ENCODE measurements at regions not wholly inside any gene's neighbourhood (a gene's known extent, or its start where the extent isn't known, plus 50 kb on each side); places are given as distances from the start of the nearest gene placed in this dataset.
A peak's percentile ranks its signal among the peaks of the same experiment; 100 is the strongest.

DNA sequence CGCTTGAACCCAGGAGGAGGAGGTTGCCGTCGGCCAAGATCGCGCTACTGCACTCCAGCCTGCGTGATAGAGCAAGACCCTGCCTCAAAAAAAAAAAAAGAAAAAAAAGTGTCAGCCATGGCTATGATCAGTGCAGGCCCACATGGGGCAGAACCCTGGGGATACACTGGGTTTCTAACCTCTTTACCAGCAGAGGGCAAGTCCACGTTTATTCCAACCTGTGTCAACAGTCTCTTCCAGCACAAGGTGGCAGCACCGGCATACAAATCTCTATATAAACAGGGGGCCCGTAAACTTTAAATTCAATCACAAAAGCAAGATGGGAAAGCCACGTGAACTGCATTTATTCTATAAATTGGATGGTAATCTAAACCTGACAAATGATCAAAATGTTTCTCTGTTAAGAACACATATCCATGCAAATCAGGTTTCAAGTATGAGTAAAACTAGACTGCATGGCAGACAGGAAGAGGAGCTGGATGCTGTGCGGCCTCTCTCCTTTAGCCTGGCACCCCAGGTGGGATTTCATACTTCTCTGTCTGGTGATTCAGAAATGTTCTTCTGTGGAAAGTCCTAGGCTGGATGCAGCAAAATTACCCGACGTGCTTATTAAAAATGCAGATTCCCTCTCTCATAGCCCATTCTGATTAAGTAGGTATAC is 60.0 kb upstream of the STEAP1B start:
- peak; percentile 75 for DNase-seq

DNA sequence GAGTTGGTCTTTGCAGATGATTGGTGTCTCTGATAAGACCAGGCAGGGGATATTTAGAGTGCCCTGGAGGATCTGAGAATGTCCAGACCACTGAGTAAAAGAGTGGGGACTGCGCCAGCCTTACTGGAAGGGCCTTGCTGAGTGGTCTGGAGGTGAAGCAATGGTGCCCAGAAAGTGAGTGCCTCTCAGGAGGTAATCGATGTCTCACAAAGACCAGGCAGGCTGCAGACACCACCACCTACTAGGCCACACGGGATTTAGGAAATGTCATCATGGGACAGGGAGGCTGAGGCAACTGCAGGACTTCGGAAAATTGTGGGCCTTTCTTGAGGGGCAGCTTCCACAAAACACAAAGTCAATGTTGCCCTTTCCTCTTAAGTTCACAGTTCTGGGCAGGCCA is 57.2 kb upstream of the STEAP1B start:
- no peak for DNase-seq

DNA sequence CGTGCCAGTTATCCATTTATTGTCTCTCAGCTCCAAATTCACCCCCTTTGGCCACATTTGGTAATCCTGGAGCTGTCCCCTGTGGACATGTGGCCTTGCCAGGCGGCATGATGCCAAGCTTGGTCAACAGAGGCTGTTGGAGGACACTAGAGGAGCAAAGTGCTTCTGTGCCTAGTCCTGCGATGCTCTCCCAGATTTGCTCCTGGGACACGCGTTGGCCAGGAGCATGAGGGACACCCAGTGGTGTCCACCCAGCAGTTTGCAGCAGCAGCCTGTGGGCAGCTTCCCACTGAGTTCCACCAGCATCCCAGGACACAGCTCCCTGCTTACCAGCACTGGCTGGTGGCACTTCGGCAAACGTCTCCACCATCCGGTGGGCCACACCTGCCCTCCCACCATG is 55.5 kb upstream of the STEAP1B start:
- DNase-seq = no peak

DNA sequence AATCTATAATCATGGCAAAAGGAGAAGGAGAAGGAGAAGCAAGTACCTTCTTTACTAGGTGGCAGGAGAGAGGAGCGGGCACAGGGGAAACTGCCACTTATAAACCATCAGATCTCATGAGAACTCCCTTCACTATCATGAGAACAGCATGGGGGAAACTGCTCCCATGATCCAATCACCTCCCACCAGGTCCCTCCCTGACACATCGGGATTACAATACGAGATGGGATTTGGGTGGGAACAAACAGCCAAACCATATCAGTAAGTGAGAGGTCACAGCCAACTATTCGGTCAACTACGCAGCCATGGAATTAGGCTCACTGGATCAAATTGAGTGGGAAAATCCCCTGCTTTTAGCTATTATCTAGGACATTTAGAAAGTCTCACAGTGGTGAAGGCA is 54.2 kb upstream of the STEAP1B start:
- DNase-seq = no peak

DNA sequence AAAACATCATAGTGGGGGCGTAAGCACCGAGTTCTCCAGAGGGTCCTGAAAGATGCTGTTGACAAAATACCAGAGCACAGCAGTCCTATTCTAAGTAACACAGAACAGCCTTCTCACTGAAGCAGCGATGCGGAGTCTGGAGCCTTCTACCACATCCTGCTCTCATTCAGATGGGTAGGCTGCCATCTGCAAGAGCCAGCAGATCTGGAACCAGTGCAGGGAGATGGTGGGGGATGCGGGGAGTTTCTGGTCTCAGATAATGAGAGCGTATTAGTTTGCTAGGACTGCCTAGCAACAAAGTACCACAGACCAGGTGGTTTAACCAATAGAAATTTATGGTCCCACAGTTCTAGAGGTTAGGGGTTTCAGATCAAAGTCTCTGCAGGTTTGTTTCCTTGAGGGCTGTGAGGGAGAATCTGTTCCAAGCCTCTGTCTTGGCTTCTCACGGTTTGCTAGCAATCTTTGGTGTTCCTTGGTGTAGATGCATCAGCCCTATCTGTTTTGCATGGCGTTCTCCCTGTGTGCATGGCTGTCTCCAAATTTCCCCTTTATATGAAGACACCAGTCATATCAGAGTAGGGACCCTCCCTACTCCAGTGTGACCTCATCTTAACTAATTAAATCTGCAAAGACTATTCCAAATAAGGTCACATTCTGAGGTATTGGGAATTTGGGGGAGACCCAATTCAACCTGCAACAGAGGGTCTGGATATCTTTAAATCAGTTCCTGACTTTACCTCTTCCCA is 52.0 kb upstream of the STEAP1B start:
- no peak for DNase-seq

DNA sequence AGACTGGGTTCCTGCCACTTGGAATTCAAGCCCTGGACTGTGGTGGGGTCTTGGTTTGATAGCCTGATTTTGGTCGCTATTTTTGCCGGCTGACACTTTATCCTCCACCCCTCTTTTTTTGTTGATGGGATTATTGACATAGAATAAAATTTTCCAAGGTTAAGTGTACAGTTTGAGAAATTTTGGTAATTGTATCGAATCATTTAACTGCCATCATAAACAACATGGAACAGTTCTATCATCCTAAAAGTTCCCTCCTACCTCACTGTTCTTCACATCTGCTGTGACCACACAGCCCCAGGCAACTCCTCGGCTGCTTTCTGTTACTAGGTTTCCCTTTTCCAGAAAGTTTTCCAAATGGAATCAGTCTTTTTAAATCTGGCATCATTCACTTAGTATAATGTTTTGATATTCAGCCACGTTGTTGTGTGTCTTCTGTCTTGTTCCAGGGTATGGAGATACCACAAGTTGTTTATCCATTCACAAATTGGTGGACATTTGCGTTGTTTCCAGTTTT is 50.6 kb upstream of the STEAP1B start:
- DNase-seq = no peak

DNA sequence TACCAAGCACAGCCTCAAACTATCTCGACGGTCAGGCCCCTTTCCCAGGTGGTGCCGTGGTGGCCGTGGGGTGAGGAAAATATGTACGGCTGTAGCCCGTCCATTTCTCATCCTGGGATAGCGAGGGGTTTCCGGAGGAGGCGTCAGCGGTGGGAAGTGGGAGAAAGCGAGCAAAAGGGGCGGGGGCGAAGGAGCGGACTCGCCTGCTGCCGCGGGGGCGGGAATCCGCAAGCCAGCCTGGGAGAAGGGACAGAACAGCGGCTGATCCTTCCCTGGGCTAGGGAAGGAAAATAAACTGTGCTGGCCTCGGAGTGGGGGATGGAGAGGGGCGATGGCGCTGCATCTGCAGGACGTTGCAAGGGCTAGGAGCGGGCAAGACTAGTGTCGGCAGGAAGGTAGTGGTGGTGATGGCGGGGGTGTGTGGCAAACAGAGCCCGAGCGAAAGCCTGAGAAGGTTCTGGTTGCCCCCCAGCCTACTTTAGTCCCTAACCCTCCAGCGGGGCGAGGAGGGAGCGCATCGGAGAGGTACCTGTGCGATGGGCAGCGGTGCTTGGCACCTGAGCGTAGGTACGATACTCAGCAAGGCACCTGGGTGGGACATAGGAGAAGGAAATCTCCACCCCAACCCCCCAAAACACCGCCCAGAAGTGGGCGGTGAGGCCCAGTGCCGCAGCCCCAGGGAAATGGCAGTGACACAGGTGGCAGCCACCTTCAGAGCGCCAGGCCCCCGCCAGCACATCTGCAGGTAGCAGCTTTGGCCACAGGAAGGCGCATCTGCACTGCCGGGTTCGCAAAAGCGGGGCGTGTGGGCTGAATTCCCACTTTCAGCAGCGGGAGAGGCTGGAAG is 49.9 kb upstream of the STEAP1B start:
- DNase-seq = no peak
